NCI-H345 treated with DMSO at 0.1 percent for 48 hours (cell line): ENCODE measurements at regions not wholly inside any gene's neighbourhood (a gene's known extent, or its start where the extent isn't known, plus 50 kb on each side); places are given as distances from the start of the nearest gene placed in this dataset.

Source experiments
- DNase-seq: peaks from one replicate; lab custom pipeline; 2025; ENCODE audit not compliant: unreplicated experiment; lab: John Stamatoyannopoulos, UW

- no peak for DNase-seq
Observed at GRCh38 chr7:42337225-42337905, 100.4 kb upstream of the GLI3 start.

GRCh38 chr7:42332605-42333222 lies 95.7 kb upstream of the GLI3 start:
- DNase-seq: no peak

- no peak for DNase-seq
Observed at GRCh38 chr7:42319631-42320030, 82.6 kb upstream of the GLI3 start.

DNA sequence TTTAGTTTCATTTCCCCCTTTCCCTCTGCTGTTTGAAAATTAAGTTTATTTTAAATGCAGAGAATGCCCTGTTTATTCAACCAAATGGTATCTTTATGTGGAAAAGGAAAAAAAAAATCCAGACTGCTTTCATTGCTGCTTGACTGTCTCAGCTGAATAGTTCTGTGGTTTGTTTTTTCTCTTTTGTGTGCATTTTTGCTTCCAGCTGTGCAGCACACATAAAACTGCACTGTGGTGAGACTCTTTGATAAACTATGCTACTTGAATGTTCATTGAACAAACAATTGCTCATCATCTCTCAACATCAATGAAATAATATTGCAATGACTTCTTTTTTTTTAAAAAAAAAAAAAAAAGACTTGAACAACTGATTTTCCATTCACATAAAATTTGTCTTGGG lies 78.6 kb upstream of the GLI3 start:
- no peak for DNase-seq

DNA sequence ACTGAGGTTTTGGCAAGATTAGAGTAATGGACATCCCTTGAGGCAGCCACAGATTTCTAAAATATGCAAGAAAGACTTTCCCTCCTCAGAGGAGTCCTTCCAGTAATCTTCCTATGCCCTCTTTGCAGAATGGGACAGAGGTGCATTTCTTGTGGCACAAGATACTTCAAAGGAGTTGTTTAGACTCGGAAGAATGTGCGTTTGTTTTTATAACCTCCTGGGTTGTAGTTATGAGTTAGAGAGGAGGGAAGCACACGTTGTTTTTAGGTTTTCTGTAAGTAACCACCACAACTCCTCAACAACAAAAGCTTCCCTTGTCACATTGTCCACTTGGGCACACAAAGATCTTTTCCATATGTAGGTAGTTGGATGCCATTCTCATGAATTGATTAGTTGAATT lies 78.1 kb upstream of the GLI3 start:
- no peak for DNase-seq

DNA sequence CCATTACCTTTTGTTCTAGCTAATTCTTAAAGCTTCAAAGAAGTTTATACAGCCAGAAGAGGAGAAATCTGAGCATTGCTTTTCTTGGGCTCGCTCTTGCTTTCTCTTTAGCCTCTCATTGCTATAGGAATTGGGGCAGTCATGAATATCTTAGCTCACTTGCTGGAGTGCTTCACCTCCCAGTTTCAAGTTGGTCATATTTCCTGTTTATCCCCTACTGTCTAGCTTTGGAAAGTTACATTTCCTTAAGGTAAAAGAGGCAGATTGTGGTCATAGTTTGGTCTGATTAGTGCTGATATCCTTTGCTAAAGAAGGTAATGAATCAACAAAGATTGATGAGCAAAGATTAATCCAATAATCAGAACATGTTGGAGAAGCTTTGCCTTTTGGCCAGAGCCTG lies 77.7 kb upstream of the GLI3 start:
- no peak for DNase-seq

- no peak for DNase-seq
Observed at GRCh38 chr7:42311195-42311594, 74.2 kb upstream of the GLI3 start.

GRCh38 chr7:42292991-42293521 lies 56.0 kb upstream of the GLI3 start:
- DNase-seq: no peak

DNA sequence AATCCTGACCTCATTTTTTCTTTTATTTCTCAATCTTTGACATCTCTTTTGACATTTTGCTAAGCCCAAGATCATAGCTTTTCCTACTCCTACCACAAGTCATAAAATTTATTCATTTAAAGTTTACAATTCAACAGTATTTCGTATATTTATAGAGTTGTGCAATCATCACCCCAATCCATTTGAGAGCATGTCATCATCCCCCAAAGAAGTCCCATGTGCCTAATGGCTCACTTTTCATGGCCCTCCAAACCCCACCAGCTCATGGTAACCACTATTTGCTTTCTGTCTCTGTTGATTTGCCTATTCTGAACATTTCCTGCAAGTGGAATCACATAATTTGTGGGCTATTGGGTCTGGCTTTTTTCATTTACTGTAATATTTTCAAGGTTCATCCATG lies 52.5 kb upstream of the GLI3 start:
- DNase-seq: no peak
